Nephron (organoid): ENCODE measurements at regions not wholly inside any gene's neighbourhood (a gene's known extent, or its start where the extent isn't known, plus 50 kb on each side); places are given as distances from the start of the nearest gene placed in this dataset.

Experiments used
- H3K27ac Mint-ChIP-seq, 3 experiments: 2 replicates each; pipeline ENCODE4 v1.8.0; 2020; ENCODE audit warnings: mixed read lengths in 3 of 3, mild to moderate bottlenecking in 2 of 3, moderate library complexity in 1 of 3
- H3K27me3 Mint-ChIP-seq: 2 replicates; pipeline ENCODE4 v1.8.0; 2021; ENCODE audit warnings: low read depth, mild to moderate bottlenecking, moderate library complexity, mixed read lengths
- H3K36me3 Mint-ChIP-seq: 2 replicates; pipeline ENCODE4 v1.8.0; 2020; ENCODE audit warnings: low read depth, mixed read lengths
- H3K4me1 Mint-ChIP-seq: 2 replicates; pipeline ENCODE4 v1.8.0; 2020; ENCODE audit warnings: mixed read lengths
- H3K4me3 Mint-ChIP-seq, 3 experiments: 2 replicates each; pipeline ENCODE4 v1.8.0; 2020; ENCODE audit warnings: mild to moderate bottlenecking in 3 of 3, mixed read lengths in 3 of 3, moderate library complexity in 2 of 3
- H3K9me3 Mint-ChIP-seq: 2 replicates; pipeline ENCODE4 v1.8.0; 2020; ENCODE audit warnings: mixed read lengths
- TF ChIP-seq, protein P1 (sequence below), 3 experiments: fragments of 200-600 bp; sonication (generic); IDR thresholded peaks; one replicate each; pipeline ENCODE4 v1.5.0; 2021; ENCODE audit warnings: antibody characterized with exemption in 3 of 3; ENCODE audit not compliant: unreplicated experiment in 3 of 3

- TF ChIP-seq, protein P1, sequence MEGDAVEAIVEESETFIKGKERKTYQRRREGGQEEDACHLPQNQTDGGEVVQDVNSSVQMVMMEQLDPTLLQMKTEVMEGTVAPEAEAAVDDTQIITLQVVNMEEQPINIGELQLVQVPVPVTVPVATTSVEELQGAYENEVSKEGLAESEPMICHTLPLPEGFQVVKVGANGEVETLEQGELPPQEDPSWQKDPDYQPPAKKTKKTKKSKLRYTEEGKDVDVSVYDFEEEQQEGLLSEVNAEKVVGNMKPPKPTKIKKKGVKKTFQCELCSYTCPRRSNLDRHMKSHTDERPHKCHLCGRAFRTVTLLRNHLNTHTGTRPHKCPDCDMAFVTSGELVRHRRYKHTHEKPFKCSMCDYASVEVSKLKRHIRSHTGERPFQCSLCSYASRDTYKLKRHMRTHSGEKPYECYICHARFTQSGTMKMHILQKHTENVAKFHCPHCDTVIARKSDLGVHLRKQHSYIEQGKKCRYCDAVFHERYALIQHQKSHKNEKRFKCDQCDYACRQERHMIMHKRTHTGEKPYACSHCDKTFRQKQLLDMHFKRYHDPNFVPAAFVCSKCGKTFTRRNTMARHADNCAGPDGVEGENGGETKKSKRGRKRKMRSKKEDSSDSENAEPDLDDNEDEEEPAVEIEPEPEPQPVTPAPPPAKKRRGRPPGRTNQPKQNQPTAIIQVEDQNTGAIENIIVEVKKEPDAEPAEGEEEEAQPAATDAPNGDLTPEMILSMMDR (IDR thresholded peaks at IDR 0.05; ENCODE audit: unreplicated experiment in 3 of 3), result no peak
Observed at GRCh38 chr14:43803076-43803689, 703.9 kb downstream of the FSCB start.

GRCh38 chr14:43795600-43796228, 711.4 kb downstream of the FSCB start:
- H3K4me1 Mint-ChIP-seq, result no peaks in the 10 kb centered on the region
- no peaks in the 10 kb centered on the region for H3K36me3 Mint-ChIP-seq
- no peak overlapping the region for H3K4me3 Mint-ChIP-seq
- no peaks in the 10 kb centered on the region for H3K9me3 Mint-ChIP-seq
- TF ChIP-seq, protein P1 (IDR thresholded peaks at IDR 0.05; ENCODE audit: unreplicated experiment in 3 of 3), result peak; percentile 54 to 74 (median 62)
- H3K27me3 Mint-ChIP-seq, result no peaks in the 10 kb centered on the region
- no peak overlapping the region for H3K27ac Mint-ChIP-seq

More at GRCh38 chr14:43803076-43803689, 703.9 kb downstream of the FSCB start:
- Mint-ChIP-seq H3K4me1 (no peaks in the 10 kb centered on the region), H3K27me3 (no peaks in the 10 kb centered on the region), H3K4me3 (no peak overlapping the region), H3K27ac (no peak overlapping the region), H3K36me3 (no peaks in the 10 kb centered on the region), H3K9me3 (peaks cover 28% of the 10 kb centered on the region)

DNA sequence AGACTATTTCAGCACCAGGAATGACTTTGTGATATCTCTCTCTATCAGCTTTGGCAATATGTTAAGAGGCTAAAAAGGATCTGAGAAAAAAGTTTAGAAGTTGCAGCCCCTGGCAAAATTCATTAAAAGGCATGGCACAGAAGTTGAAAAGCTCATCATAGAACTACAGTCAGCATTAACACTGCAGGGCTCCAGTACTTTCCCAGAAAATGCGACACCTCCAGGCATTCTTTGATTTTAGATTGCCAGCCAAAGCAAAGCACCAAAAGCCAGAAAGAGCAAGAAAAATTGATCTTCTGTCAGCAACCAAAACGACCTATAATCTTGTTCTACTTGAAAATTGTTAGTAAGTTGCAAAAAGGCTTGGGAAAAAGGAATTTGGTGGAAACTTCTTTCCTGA, 713.5 kb downstream of the FSCB start:
- H3K27me3 Mint-ChIP-seq, result no peaks in the 10 kb centered on the region
- H3K4me1 Mint-ChIP-seq, result no peaks in the 10 kb centered on the region
- H3K4me3 Mint-ChIP-seq, result no peak overlapping the region
- TF ChIP-seq, protein P1 (IDR thresholded peaks at IDR 0.05; ENCODE audit: unreplicated experiment in 3 of 3), result no peak
- H3K36me3 Mint-ChIP-seq, result no peaks in the 10 kb centered on the region
- no peak overlapping the region for H3K27ac Mint-ChIP-seq
- no peaks in the 10 kb centered on the region for H3K9me3 Mint-ChIP-seq

DNA sequence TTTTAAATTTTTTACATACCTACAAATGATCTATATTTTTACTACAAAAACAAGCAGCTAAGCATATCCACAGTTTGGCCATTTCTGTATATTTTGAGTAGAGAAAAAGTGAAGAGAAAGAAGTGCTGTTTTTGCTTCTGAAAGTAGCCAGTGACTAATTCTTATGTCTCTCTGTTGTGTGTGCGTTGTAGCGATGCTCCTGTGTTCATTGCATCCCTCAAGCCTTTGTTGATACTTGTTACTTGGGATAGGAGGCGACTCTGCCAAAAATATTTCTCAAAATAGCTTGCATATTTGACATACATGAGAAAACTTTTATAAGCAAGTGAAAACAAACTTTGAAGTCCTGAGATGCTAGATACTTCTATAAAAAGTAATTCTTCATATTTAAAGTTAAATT, 714.1 kb downstream of the FSCB start:
- no peaks in the 10 kb centered on the region for H3K9me3 Mint-ChIP-seq
- H3K27ac Mint-ChIP-seq, result no peak overlapping the region
- no peaks in the 10 kb centered on the region for H3K4me1 Mint-ChIP-seq
- TF ChIP-seq, protein P1 (IDR thresholded peaks at IDR 0.05; ENCODE audit: unreplicated experiment in 3 of 3), result no peak
- no peaks in the 10 kb centered on the region for H3K27me3 Mint-ChIP-seq
- no peaks in the 10 kb centered on the region for H3K36me3 Mint-ChIP-seq
- H3K4me3 Mint-ChIP-seq, result no peak overlapping the region

- H3K27me3 Mint-ChIP-seq, result no peaks in the 10 kb centered on the region
Observed at GRCh38 chr14:43790681-43791080, 716.4 kb downstream of the FSCB start.

More at GRCh38 chr14:43790681-43791080, 716.4 kb downstream of the FSCB start:
- TF ChIP-seq, protein P1 (IDR thresholded peaks at IDR 0.05; ENCODE audit: unreplicated experiment in 3 of 3), result no peak
- Mint-ChIP-seq H3K4me1 (no peaks in the 10 kb centered on the region), H3K9me3 (no peaks in the 10 kb centered on the region), H3K4me3 (no peak overlapping the region), H3K27ac (no peak overlapping the region), H3K36me3 (no peaks in the 10 kb centered on the region)
